GM23338 (cell line): ENCODE measurements at regions not wholly inside any gene's neighbourhood (a gene's known extent, or its start where the extent isn't known, plus 50 kb on each side); places are given as distances from the start of the nearest gene placed in this dataset.

Experiments used
- CTCF ChIP-seq, 2 experiments: fragments of 200-600 bp in 1 of 2; sonication (generic) in 1 of 2; conservative IDR thresholded peaks; 2 replicates each; pipeline versions ENCODE4 v1.5.1 to v1.6.1; 2016 to 2017; ENCODE audit warnings: antibody characterized with exemption in 2 of 2, low read depth in 2 of 2, mild to moderate bottlenecking in 2 of 2, moderate library complexity in 1 of 2
- EZH2 ChIP-seq: fragments of 200-600 bp; sonication (generic); IDR thresholded peaks from one replicate; pipeline ENCODE4 v1.8.0; 2017; ENCODE audit warnings: antibody characterized with exemption, mild to moderate bottlenecking, low read depth; ENCODE audit not compliant: unreplicated experiment

GRCh38 chr1:4268262-4268888 lies 368.3 kb upstream of the C1orf174 start:
- TF ChIP-seq CTCF (conservative IDR thresholded peaks at IDR 0.05; ENCODE audit: low read depth in 2 of 2) (no peak), EZH2 (no peak)
